Progenitor cell of endocrine pancreas (in vitro differentiated cells): ENCODE measurements at regions not wholly inside any gene's neighbourhood (a gene's known extent, or its start where the extent isn't known, plus 50 kb on each side); places are given as distances from the start of the nearest gene placed in this dataset.
A peak's percentile ranks its signal among the peaks of the same experiment; 100 is the strongest.

Experiments used
- DNase-seq: peaks from one replicate; pipeline ENCODE4 v3.0.0; 2021; ENCODE audit warnings: low spot score; ENCODE audit not compliant: unreplicated experiment
- H3K27ac Mint-ChIP-seq: 2 replicates; pipeline ENCODE4 v1.8.0; 2021; ENCODE audit warnings: mild to moderate bottlenecking, moderate library complexity, mixed read lengths
- H3K27me3 Mint-ChIP-seq: 2 replicates; pipeline ENCODE4 v1.8.0; 2021; ENCODE audit warnings: mixed read lengths
- H3K36me3 Mint-ChIP-seq: 2 replicates; pipeline ENCODE4 v1.8.0; 2022; ENCODE audit warnings: mixed read lengths; ENCODE audit not compliant: insufficient read depth
- H3K4me1 Mint-ChIP-seq: 2 replicates; pipeline ENCODE4 v1.8.0; 2021; ENCODE audit warnings: low read depth, mixed read lengths
- H3K4me3 Mint-ChIP-seq: 2 replicates; pipeline ENCODE4 v1.8.0; 2021; ENCODE audit warnings: low read depth, mild to moderate bottlenecking, moderate library complexity, mixed read lengths
- H3K9me3 Mint-ChIP-seq: 2 replicates; pipeline ENCODE4 v1.8.0; 2021; ENCODE audit warnings: low read depth, mixed read lengths
- CTCF ChIP-seq: fragments of 200-600 bp; sonication (generic); IDR thresholded peaks from one replicate; pipeline ENCODE4 v1.5.0; 2021; ENCODE audit warnings: antibody characterized with exemption, mild to moderate bottlenecking; ENCODE audit not compliant: unreplicated experiment

GRCh38 chr1:58303841-58304240, 242.7 kb downstream of the OMA1 start:
- Mint-ChIP-seq H3K27me3 (no peaks in the 10 kb centered on the region), H3K36me3 (no peaks in the 10 kb centered on the region), H3K4me1 (no peaks in the 10 kb centered on the region), H3K9me3 (no peaks in the 10 kb centered on the region), H3K27ac (no peak overlapping the region), H3K4me3 (no peak overlapping the region)
- no peak for TF ChIP-seq CTCF
- DNase-seq, result no peak

GRCh38 chr1:58293388-58293787, 253.1 kb downstream of the OMA1 start:
- H3K36me3 Mint-ChIP-seq, result no peaks in the 10 kb centered on the region
- no peak for TF ChIP-seq CTCF
- H3K4me3 Mint-ChIP-seq, result no peak overlapping the region
- H3K9me3 Mint-ChIP-seq, result no peaks in the 10 kb centered on the region
- peaks cover 3% of the 10 kb centered on the region for H3K27me3 Mint-ChIP-seq
- no peaks in the 10 kb centered on the region for H3K4me1 Mint-ChIP-seq
- no peak for DNase-seq
- H3K27ac Mint-ChIP-seq, result no peak overlapping the region

GRCh38 chr1:58290685-58291372, 255.7 kb downstream of the OMA1 start:
- peak; percentile 54 for DNase-seq
- Mint-ChIP-seq H3K4me1 (no peaks in the 10 kb centered on the region), H3K9me3 (no peaks in the 10 kb centered on the region), H3K27ac (no peak overlapping the region), H3K27me3 (peaks cover 3% of the 10 kb centered on the region), H3K36me3 (no peaks in the 10 kb centered on the region), H3K4me3 (no peak overlapping the region)
- no peak for TF ChIP-seq CTCF

- no peaks in the 10 kb centered on the region for H3K4me1 Mint-ChIP-seq
- H3K27me3 Mint-ChIP-seq, result peaks cover 5% of the 10 kb centered on the region
- TF ChIP-seq CTCF, result no peak
- H3K4me3 Mint-ChIP-seq, result no peak overlapping the region
- no peak for DNase-seq
- H3K27ac Mint-ChIP-seq, result no peak overlapping the region
- H3K36me3 Mint-ChIP-seq, result no peaks in the 10 kb centered on the region
- H3K9me3 Mint-ChIP-seq, result no peaks in the 10 kb centered on the region
These were observed 257.8 kb downstream of the OMA1 start for GRCh38 chr1:58288624-58289142.

GRCh38 chr1:58287894-58288623, 258.5 kb downstream of the OMA1 start:
- TF ChIP-seq CTCF, result no peak
- no peaks in the 10 kb centered on the region for H3K9me3 Mint-ChIP-seq
- H3K4me3 Mint-ChIP-seq, result no peak overlapping the region
- no peaks in the 10 kb centered on the region for H3K36me3 Mint-ChIP-seq
- H3K27ac Mint-ChIP-seq, result no peak overlapping the region
- peaks cover 8% of the 10 kb centered on the region for H3K27me3 Mint-ChIP-seq
- DNase-seq, result no peak
- no peaks in the 10 kb centered on the region for H3K4me1 Mint-ChIP-seq
